RPMI7951 (cell line): ENCODE measurements at regions not wholly inside any gene's neighbourhood (a gene's known extent, or its start where the extent isn't known, plus 50 kb on each side); places are given as distances from the start of the nearest gene placed in this dataset.

Source experiments
- DNase-seq: peaks from one replicate; pipeline ENCODE4 v3.0.0-alpha.2; 2012; ENCODE audit warnings: low read depth

GRCh38 chr11:28537822-28538221 is 429.6 kb downstream of the METTL15 start:
- DNase-seq = no peak

- no peak for DNase-seq
Observed at GRCh38 chr11:28536504-28537267, 428.5 kb downstream of the METTL15 start.

GRCh38 chr11:28535677-28536076 is 427.5 kb downstream of the METTL15 start:
- DNase-seq = no peak

GRCh38 chr11:28529540-28530410 is 421.6 kb downstream of the METTL15 start:
- DNase-seq = peak; percentile 66

GRCh38 chr11:28529046-28529445 is 420.9 kb downstream of the METTL15 start:
- peak; percentile 62 for DNase-seq

- DNase-seq = peak; percentile 31
Observed at GRCh38 chr11:28528217-28528616, 420.0 kb downstream of the METTL15 start.

GRCh38 chr11:28526406-28526751 is 418.2 kb downstream of the METTL15 start:
- peak; percentile 12 for DNase-seq

GRCh38 chr11:28525636-28526405 is 417.6 kb downstream of the METTL15 start:
- DNase-seq = no peak

GRCh38 chr11:28524098-28524497 is 415.9 kb downstream of the METTL15 start:
- DNase-seq = peak; percentile 21

- DNase-seq = no peak
Observed at GRCh38 chr11:28521075-28521474, 412.9 kb downstream of the METTL15 start.

- no peak for DNase-seq
Observed at GRCh38 chr11:28520291-28520690, 412.1 kb downstream of the METTL15 start.

- DNase-seq = no peak
Observed at GRCh38 chr11:28518825-28519224, 410.6 kb downstream of the METTL15 start.

- peak; percentile 7 for DNase-seq
Observed at GRCh38 chr11:28517621-28518020, 409.4 kb downstream of the METTL15 start.

GRCh38 chr11:28514391-28514790 is 406.2 kb downstream of the METTL15 start:
- DNase-seq = no peak

GRCh38 chr11:28512143-28512756 is 404.1 kb downstream of the METTL15 start:
- no peak for DNase-seq

- DNase-seq = no peak
Observed at GRCh38 chr11:28505232-28505631, 397.0 kb downstream of the METTL15 start.

- DNase-seq = no peak
Observed at GRCh38 chr11:28504555-28505110, 396.4 kb downstream of the METTL15 start.

- no peak for DNase-seq
Observed at GRCh38 chr11:28495333-28495732, 387.1 kb downstream of the METTL15 start.

GRCh38 chr11:28491431-28491830 is 383.2 kb downstream of the METTL15 start:
- no peak for DNase-seq

- no peak for DNase-seq
Observed at GRCh38 chr11:28490773-28491382, 382.7 kb downstream of the METTL15 start.

GRCh38 chr11:28488336-28488735 is 380.1 kb downstream of the METTL15 start:
- DNase-seq = no peak
